Body of pancreas (tissue), 4 donors: ENCODE measurements at regions not wholly inside any gene's neighbourhood (a gene's known extent, or its start where the extent isn't known, plus 50 kb on each side); places are given as distances from the start of the nearest gene placed in this dataset.

Experiments
- POLR2A ChIP-seq, 3 donors: fragments of 450-650 bp; IDR thresholded peaks; one replicate each; pipeline ENCODE4 v1.6.1; 2016; ENCODE audit warnings: antibody characterized with exemption in 3 of 3, mild to moderate bottlenecking in 2 of 3
- TF ChIP-seq, protein P1 (sequence below), 7 experiments: fragments of 450-650 bp in 4 of 7; fragments of 200-600 bp in 3 of 7; sonication (generic) in 3 of 7; IDR thresholded peaks; one replicate each; pipeline ENCODE4 v1.5.1; 2016 to 2019; ENCODE audit warnings: antibody characterized with exemption in 7 of 7

DNA sequence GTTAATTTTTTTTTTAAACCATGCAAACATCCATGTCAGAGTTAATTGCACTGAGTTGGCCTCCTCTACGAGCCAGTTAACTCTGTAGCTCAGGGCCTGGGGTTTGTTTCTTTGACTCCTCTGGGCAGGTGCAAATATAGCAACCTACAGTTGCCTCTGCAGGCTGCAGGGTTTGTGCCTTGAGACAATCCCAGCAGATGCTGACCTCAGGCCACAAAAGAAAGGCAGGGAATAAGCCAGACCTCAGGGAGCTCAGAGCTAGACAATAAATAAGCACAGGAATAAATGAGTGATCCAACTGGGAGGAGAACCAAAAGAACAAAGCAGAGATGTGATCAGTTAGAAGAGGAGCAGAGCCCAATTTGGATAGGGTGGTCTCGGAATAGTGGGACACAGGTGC is 390.8 kb downstream of the SHANK2 start:
- TF ChIP-seq, protein P1, sequence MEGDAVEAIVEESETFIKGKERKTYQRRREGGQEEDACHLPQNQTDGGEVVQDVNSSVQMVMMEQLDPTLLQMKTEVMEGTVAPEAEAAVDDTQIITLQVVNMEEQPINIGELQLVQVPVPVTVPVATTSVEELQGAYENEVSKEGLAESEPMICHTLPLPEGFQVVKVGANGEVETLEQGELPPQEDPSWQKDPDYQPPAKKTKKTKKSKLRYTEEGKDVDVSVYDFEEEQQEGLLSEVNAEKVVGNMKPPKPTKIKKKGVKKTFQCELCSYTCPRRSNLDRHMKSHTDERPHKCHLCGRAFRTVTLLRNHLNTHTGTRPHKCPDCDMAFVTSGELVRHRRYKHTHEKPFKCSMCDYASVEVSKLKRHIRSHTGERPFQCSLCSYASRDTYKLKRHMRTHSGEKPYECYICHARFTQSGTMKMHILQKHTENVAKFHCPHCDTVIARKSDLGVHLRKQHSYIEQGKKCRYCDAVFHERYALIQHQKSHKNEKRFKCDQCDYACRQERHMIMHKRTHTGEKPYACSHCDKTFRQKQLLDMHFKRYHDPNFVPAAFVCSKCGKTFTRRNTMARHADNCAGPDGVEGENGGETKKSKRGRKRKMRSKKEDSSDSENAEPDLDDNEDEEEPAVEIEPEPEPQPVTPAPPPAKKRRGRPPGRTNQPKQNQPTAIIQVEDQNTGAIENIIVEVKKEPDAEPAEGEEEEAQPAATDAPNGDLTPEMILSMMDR (IDR thresholded peaks at IDR 0.05): no peak
- no peak for TF ChIP-seq POLR2A (IDR thresholded peaks at IDR 0.05)
